HL-60 (cell line): ENCODE measurements at regions not wholly inside any gene's neighbourhood (a gene's known extent, or its start where the extent isn't known, plus 50 kb on each side); places are given as distances from the start of the nearest gene placed in this dataset.

Source experiments
- DNase-seq, 2 experiments: peaks; one replicate each; pipeline ENCODE4 v3.0.0-alpha.2; 2010 to 2020; ENCODE audit warnings: low read depth in 1 of 2, low spot score in 1 of 2
- H3K27ac ChIP-seq: fragments of 250-450 bp; sonication (Bioruptor Pico); replicated peaks from 2 replicates; pipeline ENCODE4 v1.5.1; 2020; ENCODE audit warnings: mild to moderate bottlenecking, moderate library complexity
- H3K27me3 ChIP-seq: fragments of 250-450 bp; sonication (Bioruptor Pico); 2 replicates; pipeline ENCODE4 v1.5.1; 2021; ENCODE audit warnings: mild to moderate bottlenecking, moderate library complexity; ENCODE audit not compliant: insufficient read depth, poor library complexity, severe bottlenecking
- H3K4me3 ChIP-seq: replicated peaks from 2 replicates; pipeline ENCODE4 v1.5.1; 2011; ENCODE audit warnings: mild to moderate bottlenecking, control low read depth, low read length; ENCODE audit not compliant: insufficient read depth
- GABPA ChIP-seq: IDR thresholded peaks from 2 replicates; pipeline ENCODE4 v1.6.1; 2012; ENCODE audit warnings: low read depth
- POLR2AphosphoS5 ChIP-seq: IDR thresholded peaks from 2 replicates; pipeline ENCODE4 v1.6.1; 2012; ENCODE audit warnings: low read depth
- SPI1 ChIP-seq: IDR thresholded peaks from 2 replicates; pipeline ENCODE4 v1.6.1; 2012; ENCODE audit warnings: low read depth, mild to moderate bottlenecking, borderline replicate concordance
- TF ChIP-seq, protein P1 (sequence below): IDR thresholded peaks from one replicate; pipeline ENCODE4 v1.5.1; 2011; ENCODE audit warnings: low read length, control low read depth, inconsistent platforms; ENCODE audit not compliant: insufficient read depth
- TF ChIP-seq, protein P2 (sequence below): IDR thresholded peaks from 2 replicates; pipeline ENCODE4 v1.6.1; 2012; ENCODE audit warnings: low read depth; ENCODE audit not compliant: insufficient replicate concordance

DNA sequence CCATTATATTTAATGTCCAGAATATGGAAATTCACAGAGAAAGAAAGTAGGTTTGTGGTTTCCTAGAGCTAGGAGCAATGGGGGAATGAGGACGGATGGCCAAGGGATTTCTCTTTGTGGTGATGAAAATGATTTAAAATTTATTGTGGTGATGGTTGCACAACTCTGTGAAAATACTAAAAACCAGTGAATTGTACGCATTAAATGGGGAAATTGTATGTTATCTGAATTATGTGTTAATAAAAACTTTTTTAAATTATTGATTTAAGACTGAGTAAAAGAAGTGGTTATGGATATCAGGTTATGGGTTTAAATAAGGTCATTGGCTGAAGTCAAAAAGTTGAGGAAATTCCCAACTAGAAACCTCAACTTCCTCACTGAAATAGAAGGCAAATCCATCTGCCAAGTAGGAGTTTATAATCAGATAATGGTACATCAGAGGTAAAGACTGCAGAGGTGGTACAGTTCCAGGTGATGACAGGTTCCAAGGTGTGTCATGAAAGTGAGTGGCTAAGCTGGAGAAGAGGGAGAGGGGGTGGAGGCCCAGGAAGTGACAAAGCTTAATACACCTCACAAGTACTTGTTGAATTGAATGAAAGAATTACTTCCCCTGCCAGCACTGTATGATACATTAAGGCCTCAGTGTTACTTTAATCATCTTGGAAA lies 68.9 kb upstream of the CCDC71L start:
- TF ChIP-seq, protein P1, sequence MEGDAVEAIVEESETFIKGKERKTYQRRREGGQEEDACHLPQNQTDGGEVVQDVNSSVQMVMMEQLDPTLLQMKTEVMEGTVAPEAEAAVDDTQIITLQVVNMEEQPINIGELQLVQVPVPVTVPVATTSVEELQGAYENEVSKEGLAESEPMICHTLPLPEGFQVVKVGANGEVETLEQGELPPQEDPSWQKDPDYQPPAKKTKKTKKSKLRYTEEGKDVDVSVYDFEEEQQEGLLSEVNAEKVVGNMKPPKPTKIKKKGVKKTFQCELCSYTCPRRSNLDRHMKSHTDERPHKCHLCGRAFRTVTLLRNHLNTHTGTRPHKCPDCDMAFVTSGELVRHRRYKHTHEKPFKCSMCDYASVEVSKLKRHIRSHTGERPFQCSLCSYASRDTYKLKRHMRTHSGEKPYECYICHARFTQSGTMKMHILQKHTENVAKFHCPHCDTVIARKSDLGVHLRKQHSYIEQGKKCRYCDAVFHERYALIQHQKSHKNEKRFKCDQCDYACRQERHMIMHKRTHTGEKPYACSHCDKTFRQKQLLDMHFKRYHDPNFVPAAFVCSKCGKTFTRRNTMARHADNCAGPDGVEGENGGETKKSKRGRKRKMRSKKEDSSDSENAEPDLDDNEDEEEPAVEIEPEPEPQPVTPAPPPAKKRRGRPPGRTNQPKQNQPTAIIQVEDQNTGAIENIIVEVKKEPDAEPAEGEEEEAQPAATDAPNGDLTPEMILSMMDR: no peak
- TF ChIP-seq SPI1: no peak
- TF ChIP-seq, protein P2, sequence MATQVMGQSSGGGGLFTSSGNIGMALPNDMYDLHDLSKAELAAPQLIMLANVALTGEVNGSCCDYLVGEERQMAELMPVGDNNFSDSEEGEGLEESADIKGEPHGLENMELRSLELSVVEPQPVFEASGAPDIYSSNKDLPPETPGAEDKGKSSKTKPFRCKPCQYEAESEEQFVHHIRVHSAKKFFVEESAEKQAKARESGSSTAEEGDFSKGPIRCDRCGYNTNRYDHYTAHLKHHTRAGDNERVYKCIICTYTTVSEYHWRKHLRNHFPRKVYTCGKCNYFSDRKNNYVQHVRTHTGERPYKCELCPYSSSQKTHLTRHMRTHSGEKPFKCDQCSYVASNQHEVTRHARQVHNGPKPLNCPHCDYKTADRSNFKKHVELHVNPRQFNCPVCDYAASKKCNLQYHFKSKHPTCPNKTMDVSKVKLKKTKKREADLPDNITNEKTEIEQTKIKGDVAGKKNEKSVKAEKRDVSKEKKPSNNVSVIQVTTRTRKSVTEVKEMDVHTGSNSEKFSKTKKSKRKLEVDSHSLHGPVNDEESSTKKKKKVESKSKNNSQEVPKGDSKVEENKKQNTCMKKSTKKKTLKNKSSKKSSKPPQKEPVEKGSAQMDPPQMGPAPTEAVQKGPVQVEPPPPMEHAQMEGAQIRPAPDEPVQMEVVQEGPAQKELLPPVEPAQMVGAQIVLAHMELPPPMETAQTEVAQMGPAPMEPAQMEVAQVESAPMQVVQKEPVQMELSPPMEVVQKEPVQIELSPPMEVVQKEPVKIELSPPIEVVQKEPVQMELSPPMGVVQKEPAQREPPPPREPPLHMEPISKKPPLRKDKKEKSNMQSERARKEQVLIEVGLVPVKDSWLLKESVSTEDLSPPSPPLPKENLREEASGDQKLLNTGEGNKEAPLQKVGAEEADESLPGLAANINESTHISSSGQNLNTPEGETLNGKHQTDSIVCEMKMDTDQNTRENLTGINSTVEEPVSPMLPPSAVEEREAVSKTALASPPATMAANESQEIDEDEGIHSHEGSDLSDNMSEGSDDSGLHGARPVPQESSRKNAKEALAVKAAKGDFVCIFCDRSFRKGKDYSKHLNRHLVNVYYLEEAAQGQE: no peak
- TF ChIP-seq POLR2AphosphoS5: no peak
- no peak for TF ChIP-seq GABPA
- no peak for DNase-seq
- Histone ChIP-seq H3K4me3 (no peak overlapping the region), H3K27ac (no peak overlapping the region), H3K27me3 (no peaks in the 10 kb centered on the region)

DNA sequence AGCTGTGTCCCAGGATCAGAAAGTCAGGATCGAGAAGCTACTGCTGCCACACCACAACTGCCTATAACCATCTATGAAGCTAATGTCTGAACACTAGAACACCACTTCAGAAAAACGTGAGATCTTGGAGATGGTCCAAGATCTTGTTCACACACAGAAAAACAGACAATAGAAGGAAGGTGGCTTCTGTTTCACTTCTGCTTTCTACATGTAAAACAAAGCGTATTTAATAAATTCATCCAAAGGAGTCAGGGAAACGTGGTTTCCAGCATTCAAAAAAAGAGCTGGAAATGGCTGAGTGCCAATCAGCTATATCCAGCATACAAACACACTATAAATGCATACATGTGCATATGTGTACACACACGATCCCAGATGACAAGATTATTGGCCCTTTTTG lies 70.2 kb upstream of the CCDC71L start:
- TF ChIP-seq GABPA (no peak), SPI1 (peak; percentile 95), POLR2AphosphoS5 (no peak)
- TF ChIP-seq, protein P1: no peak
- TF ChIP-seq, protein P2: no peak
- Histone ChIP-seq H3K4me3 (no peak overlapping the region), H3K27me3 (no peaks in the 10 kb centered on the region), H3K27ac (no peak overlapping the region)
- peak in 1 of 2 experiments; percentile 35 for DNase-seq

DNA sequence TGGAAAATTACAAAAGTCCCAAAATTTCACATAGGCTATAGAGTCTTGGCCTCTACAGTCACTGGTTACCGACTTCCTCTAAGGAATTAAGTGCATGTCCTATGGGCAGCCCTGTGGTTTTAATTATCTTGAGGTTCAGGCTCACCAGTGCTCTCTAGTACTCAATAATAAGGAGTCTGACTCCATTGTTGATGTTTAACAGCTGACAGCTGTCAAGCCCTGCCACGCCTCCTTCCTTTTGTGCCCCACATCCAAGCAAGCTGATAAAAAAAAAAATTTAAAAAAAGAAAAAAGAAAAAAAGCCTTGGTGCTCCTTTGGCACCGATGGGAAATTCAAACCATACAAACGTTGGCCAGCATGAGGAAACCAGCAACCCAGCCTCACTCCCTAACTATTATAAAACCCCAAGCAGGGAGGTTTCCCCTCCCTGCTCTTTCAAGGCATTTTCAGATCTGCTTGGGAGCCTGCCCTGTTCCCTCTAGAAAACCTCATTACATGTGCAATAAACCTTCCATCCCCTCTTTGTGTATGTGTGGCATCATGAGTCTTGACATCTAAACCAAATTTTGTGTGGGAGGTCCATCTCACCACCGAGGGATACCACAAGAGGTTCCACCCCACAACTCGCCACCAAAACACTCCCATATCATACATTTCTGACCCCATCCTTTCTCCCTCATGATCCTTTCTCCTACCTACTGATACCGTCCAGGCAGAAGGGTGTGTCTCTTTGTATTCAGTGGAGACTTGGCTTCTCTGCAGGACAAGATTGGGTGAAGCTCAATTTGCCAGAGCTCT lies 70.9 kb upstream of the CCDC71L start:
- H3K27me3 ChIP-seq: no peaks in the 10 kb centered on the region

More for the DNA sequence above, 70.9 kb upstream of the CCDC71L start:
- Histone ChIP-seq H3K27ac (no peak overlapping the region), H3K4me3 (no peak overlapping the region)
- TF ChIP-seq POLR2AphosphoS5 (no peak), GABPA (no peak), SPI1 (no peak)
- TF ChIP-seq, protein P2: no peak
- TF ChIP-seq, protein P1: no peak
- no peak for DNase-seq
